ENCODE measurements at regions not wholly inside any gene's neighbourhood (a gene's known extent, or its start where the extent isn't known, plus 50 kb on each side); places are given as distances from the start of the nearest gene placed in this dataset.

DNA sequence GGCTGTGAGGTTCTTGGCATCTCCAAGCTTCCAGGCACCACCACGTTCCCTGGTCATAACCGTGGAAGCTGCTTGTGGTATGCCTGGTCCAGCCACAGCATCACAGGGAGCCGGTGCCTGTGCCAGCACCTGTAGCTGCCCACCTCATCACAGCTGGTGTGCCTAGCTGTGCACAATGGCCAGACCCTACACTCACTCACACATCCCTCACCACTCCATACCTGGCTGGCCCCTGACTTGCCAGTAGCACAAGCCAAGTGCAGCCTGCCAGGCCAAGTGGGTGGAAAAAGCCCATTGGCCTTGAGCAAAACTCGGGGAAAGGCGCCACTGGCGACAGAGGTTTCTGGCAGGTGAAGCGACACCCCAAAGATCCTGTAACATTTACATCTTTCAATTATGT lies 192.3 kb upstream of the MANEA start:
- DNase-seq = no peak
- TF ChIP-seq, protein P1, sequence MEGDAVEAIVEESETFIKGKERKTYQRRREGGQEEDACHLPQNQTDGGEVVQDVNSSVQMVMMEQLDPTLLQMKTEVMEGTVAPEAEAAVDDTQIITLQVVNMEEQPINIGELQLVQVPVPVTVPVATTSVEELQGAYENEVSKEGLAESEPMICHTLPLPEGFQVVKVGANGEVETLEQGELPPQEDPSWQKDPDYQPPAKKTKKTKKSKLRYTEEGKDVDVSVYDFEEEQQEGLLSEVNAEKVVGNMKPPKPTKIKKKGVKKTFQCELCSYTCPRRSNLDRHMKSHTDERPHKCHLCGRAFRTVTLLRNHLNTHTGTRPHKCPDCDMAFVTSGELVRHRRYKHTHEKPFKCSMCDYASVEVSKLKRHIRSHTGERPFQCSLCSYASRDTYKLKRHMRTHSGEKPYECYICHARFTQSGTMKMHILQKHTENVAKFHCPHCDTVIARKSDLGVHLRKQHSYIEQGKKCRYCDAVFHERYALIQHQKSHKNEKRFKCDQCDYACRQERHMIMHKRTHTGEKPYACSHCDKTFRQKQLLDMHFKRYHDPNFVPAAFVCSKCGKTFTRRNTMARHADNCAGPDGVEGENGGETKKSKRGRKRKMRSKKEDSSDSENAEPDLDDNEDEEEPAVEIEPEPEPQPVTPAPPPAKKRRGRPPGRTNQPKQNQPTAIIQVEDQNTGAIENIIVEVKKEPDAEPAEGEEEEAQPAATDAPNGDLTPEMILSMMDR (IDR thresholded peaks at IDR 0.05; ENCODE audit: low read depth, low read length, missing control alignments) = no peak
- Histone ChIP-seq H3K4me3 (ENCODE audit: low read depth, low read length) (no peak overlapping the region), H3K27me3 (replicated peaks) (no peaks in the 10 kb centered on the region), H3K36me3 (replicated peaks) (no peaks in the 10 kb centered on the region), H3K27ac (no peak overlapping the region)
- in situ Hi-C loops (cut with HindIII; ENCODE audit: low pct_ligation_motif_present, low sequenced_read_pairs) = no loop called here

DNA sequence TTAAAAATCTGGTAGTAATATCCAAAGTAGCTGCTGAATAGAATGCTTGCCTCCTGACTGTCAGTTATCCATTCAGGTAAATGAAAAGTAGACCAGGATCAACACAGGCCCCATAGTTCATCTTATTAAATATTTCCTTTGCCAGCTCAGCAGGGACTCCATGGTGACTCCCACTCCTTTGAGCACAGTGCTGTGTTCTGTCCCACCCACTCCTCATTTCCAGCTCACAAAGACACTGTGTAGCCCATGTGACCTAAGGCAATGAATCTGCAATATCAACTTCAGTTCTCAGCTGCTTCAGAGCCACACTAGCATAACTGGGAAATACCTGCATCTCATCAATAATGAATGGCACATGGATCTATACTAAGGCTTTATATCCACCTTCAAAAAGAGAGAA lies 189.5 kb upstream of the MANEA start:
- TF ChIP-seq, protein P1 (IDR thresholded peaks at IDR 0.05; ENCODE audit: low read depth, low read length, missing control alignments) = no peak
- Histone ChIP-seq H3K36me3 (replicated peaks) (no peaks in the 10 kb centered on the region), H3K27ac (no peak overlapping the region), H3K4me3 (ENCODE audit: low read depth, low read length) (no peak overlapping the region), H3K27me3 (replicated peaks) (no peaks in the 10 kb centered on the region)
- in situ Hi-C loops (cut with HindIII; ENCODE audit: low pct_ligation_motif_present, low sequenced_read_pairs) = no loop called here
- DNase-seq = no peak

DNA sequence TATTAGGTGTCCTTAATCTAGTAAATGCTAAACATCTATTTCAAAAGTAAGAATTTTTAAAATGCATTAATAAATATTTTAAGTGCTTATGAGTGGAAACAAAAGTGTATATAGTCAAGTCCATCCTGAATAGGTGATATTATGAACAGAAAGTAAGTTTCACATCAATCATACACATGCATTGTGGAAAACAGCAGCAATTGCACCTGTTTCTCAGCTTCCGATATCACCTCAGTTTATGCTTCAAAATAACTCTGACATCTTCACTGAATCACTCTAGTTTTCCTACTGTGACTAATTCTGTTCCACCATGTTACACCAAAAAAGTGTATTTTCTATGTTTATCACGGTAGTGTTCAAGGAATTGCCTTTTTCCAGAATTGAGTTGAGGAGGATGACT lies 172.6 kb upstream of the MANEA start:
- TF ChIP-seq, protein P1 (IDR thresholded peaks at IDR 0.05; ENCODE audit: low read depth, low read length, missing control alignments) = no peak
- DNase-seq = no peak
- Histone ChIP-seq H3K27me3 (replicated peaks) (no peaks in the 10 kb centered on the region), H3K4me3 (ENCODE audit: low read depth, low read length) (no peak overlapping the region), H3K27ac (no peak overlapping the region), H3K36me3 (replicated peaks) (no peaks in the 10 kb centered on the region)
- in situ Hi-C loops (cut with HindIII; ENCODE audit: low pct_ligation_motif_present, low sequenced_read_pairs) = no loop called here

DNA sequence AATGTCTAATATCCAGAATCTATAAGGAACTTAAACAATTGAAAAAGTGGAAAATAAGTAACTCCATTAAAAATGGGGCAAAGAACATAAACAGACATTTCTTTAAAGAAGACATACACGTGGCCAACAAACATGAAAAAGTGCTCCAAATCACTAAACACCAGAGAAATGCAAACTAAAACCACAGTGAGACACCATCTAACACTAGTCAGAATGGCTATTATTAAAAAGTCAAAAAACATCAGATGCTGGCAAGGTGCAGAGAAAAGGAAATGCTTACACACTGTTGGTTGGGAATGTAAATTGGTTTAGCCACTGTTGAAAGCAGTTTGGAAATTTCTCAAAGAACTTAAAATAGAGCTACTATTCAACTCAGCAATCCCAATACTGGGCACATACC lies 169.2 kb upstream of the MANEA start:
- TF ChIP-seq, protein P1 (IDR thresholded peaks at IDR 0.05; ENCODE audit: low read depth, low read length, missing control alignments) = no peak
- H3K27ac ChIP-seq = no peak overlapping the region
- no peak overlapping the region for H3K4me3 ChIP-seq (ENCODE audit: low read depth, low read length)
- in situ Hi-C loops (cut with HindIII; ENCODE audit: low pct_ligation_motif_present, low sequenced_read_pairs) = no loop called here
- H3K27me3 ChIP-seq (replicated peaks) = no peaks in the 10 kb centered on the region
- no peaks in the 10 kb centered on the region for H3K36me3 ChIP-seq (replicated peaks)
- no peak for DNase-seq

DNA sequence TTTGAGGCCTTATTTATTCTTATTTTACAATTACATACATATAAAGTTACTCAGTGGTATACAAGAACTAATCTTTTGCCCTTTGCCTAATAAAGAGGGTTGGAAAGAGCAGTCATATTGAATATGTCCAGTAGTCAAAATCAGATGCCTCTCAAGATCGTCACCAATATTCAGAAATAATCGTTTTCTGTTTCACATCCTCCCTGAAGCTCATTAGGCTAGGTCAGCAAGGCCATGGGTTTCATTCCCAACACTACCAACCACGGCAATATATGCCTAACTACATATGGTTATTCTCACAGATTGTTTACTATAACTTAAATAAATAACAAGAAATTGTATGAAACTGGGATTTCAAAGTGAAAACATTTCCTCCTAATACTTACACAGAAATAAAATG lies 167.2 kb upstream of the MANEA start:
- H3K27ac ChIP-seq = no peak overlapping the region
- no peak overlapping the region for H3K4me3 ChIP-seq (ENCODE audit: low read depth, low read length)
- in situ Hi-C loops (cut with HindIII; ENCODE audit: low pct_ligation_motif_present, low sequenced_read_pairs) = no loop called here
- no peak for DNase-seq
- H3K36me3 ChIP-seq (replicated peaks) = no peaks in the 10 kb centered on the region
- TF ChIP-seq, protein P1 (IDR thresholded peaks at IDR 0.05; ENCODE audit: low read depth, low read length, missing control alignments) = no peak
- H3K27me3 ChIP-seq (replicated peaks) = no peaks in the 10 kb centered on the region

DNA sequence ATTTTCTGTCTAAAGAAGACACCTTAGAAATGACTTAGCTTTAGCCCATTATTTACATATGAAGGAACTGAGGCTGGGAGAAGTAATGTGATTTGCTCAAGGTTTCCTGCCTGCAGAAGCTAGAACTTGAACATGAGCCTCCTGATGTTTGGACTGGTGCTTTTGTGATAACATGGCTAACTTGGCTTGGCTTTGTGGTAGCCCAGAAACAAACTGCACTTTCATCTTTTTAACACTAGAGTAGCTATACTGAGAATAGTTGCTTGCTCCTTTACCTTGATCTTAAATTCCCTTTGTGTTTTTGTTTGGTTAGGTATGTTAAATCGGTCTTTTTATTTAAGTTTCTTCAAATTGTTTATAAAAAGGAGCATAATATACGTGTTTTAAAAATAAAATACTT lies 163.5 kb upstream of the MANEA start:
- Histone ChIP-seq H3K27me3 (replicated peaks) (no peaks in the 10 kb centered on the region), H3K27ac (no peak overlapping the region), H3K36me3 (replicated peaks) (no peaks in the 10 kb centered on the region), H3K4me3 (ENCODE audit: low read depth, low read length) (no peak overlapping the region)
- TF ChIP-seq, protein P1 (IDR thresholded peaks at IDR 0.05; ENCODE audit: low read depth, low read length, missing control alignments) = no peak
- DNase-seq = no peak
- in situ Hi-C loops (cut with HindIII; ENCODE audit: low pct_ligation_motif_present, low sequenced_read_pairs) = no loop called here
